Progenitor cell of endocrine pancreas (in vitro differentiated cells): ENCODE measurements at regions not wholly inside any gene's neighbourhood (a gene's known extent, or its start where the extent isn't known, plus 50 kb on each side); places are given as distances from the start of the nearest gene placed in this dataset.

Experiments used
- DNase-seq: peaks from one replicate; pipeline ENCODE4 v3.0.0; 2021; ENCODE audit warnings: low spot score; ENCODE audit not compliant: unreplicated experiment
- H3K27ac Mint-ChIP-seq: 2 replicates; pipeline ENCODE4 v1.8.0; 2021; ENCODE audit warnings: mild to moderate bottlenecking, moderate library complexity, mixed read lengths
- H3K27me3 Mint-ChIP-seq: 2 replicates; pipeline ENCODE4 v1.8.0; 2021; ENCODE audit warnings: mixed read lengths
- H3K36me3 Mint-ChIP-seq: 2 replicates; pipeline ENCODE4 v1.8.0; 2022; ENCODE audit warnings: mixed read lengths; ENCODE audit not compliant: insufficient read depth
- H3K4me1 Mint-ChIP-seq: 2 replicates; pipeline ENCODE4 v1.8.0; 2021; ENCODE audit warnings: low read depth, mixed read lengths
- H3K4me3 Mint-ChIP-seq: 2 replicates; pipeline ENCODE4 v1.8.0; 2021; ENCODE audit warnings: low read depth, mild to moderate bottlenecking, moderate library complexity, mixed read lengths
- H3K9me3 Mint-ChIP-seq: 2 replicates; pipeline ENCODE4 v1.8.0; 2021; ENCODE audit warnings: low read depth, mixed read lengths
- TF ChIP-seq, protein P1 (sequence below): fragments of 200-600 bp; sonication (generic); IDR thresholded peaks from one replicate; pipeline ENCODE4 v1.5.0; 2021; ENCODE audit warnings: antibody characterized with exemption, mild to moderate bottlenecking; ENCODE audit not compliant: unreplicated experiment

- H3K4me3 Mint-ChIP-seq = no peak overlapping the region
- H3K27ac Mint-ChIP-seq = no peak overlapping the region
- no peaks in the 10 kb centered on the region for H3K9me3 Mint-ChIP-seq
- H3K27me3 Mint-ChIP-seq = peaks cover 9% of the 10 kb centered on the region
- DNase-seq = no peak
- no peaks in the 10 kb centered on the region for H3K36me3 Mint-ChIP-seq
- TF ChIP-seq, protein P1, sequence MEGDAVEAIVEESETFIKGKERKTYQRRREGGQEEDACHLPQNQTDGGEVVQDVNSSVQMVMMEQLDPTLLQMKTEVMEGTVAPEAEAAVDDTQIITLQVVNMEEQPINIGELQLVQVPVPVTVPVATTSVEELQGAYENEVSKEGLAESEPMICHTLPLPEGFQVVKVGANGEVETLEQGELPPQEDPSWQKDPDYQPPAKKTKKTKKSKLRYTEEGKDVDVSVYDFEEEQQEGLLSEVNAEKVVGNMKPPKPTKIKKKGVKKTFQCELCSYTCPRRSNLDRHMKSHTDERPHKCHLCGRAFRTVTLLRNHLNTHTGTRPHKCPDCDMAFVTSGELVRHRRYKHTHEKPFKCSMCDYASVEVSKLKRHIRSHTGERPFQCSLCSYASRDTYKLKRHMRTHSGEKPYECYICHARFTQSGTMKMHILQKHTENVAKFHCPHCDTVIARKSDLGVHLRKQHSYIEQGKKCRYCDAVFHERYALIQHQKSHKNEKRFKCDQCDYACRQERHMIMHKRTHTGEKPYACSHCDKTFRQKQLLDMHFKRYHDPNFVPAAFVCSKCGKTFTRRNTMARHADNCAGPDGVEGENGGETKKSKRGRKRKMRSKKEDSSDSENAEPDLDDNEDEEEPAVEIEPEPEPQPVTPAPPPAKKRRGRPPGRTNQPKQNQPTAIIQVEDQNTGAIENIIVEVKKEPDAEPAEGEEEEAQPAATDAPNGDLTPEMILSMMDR = no peak
- peaks cover 14% of the 10 kb centered on the region for H3K4me1 Mint-ChIP-seq
Measured at GRCh38 chr9:126061575-126061974, 265.1 kb upstream of the MVB12B start.

GRCh38 chr9:126062158-126062886, 264.3 kb upstream of the MVB12B start:
- peaks cover 11% of the 10 kb centered on the region for H3K4me1 Mint-ChIP-seq
- peaks cover 10% of the 10 kb centered on the region for H3K27me3 Mint-ChIP-seq

DNA sequence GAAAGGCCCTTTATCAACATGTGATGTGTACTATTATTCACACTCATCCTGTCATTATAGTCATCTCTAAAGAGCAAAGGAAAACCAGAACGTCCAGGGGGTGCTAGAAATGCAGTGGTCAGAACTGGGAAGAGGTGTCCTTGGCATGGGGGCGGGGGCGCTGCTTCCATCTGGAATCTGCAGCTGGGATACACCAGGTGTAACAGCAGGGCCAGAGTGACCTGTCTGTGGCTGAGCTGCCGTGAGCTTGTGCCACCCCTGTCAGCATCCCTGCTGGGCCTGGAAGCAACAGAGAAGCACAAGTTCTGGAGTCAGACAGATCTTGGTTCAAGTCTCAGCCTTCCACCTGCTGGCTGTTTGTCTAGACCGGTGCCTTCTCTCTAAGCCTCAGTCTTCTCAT, 263.3 kb upstream of the MVB12B start:
- Mint-ChIP-seq H3K9me3 (no peaks in the 10 kb centered on the region), H3K4me1 (peaks cover 6% of the 10 kb centered on the region), H3K27me3 (peaks cover 14% of the 10 kb centered on the region), H3K4me3 (no peak overlapping the region), H3K36me3 (no peaks in the 10 kb centered on the region), H3K27ac (no peak overlapping the region)
- no peak for DNase-seq
- TF ChIP-seq, protein P1 = no peak

More at GRCh38 chr9:126062158-126062886, 264.3 kb upstream of the MVB12B start:
- H3K9me3 Mint-ChIP-seq = no peaks in the 10 kb centered on the region
- no peaks in the 10 kb centered on the region for H3K36me3 Mint-ChIP-seq
- H3K4me3 Mint-ChIP-seq = no peak overlapping the region
- no peak overlapping the region for H3K27ac Mint-ChIP-seq
- no peak for DNase-seq
- TF ChIP-seq, protein P1 = no peak

DNA sequence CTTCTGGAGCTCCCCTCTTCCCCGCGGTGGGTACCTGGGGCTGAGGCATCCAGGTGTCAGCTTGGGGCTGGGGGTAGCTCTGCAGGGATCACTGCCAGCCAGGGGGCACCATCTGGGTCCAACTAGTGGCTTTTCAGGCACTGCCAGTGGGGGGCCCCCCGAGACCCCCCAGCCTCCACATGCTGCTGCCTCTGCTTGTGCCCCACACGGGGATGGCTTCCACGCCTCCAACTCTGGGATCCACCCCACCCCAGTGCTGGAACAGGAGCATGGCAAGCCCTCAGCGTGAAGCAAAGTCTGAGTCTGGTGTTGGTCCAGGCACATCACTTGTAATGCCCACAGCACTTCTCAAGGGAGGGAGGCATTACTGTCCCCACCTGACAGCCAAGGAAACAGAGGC, 260.5 kb upstream of the MVB12B start:
- H3K36me3 Mint-ChIP-seq = no peaks in the 10 kb centered on the region
- H3K27ac Mint-ChIP-seq = no peak overlapping the region
- no peak overlapping the region for H3K4me3 Mint-ChIP-seq
- no peaks in the 10 kb centered on the region for H3K9me3 Mint-ChIP-seq
- TF ChIP-seq, protein P1 = no peak
- peaks cover 3% of the 10 kb centered on the region for H3K4me1 Mint-ChIP-seq
- peaks cover 17% of the 10 kb centered on the region for H3K27me3 Mint-ChIP-seq
- DNase-seq = no peak

GRCh38 chr9:126067031-126067734, 259.4 kb upstream of the MVB12B start:
- peaks cover 3% of the 10 kb centered on the region for H3K4me1 Mint-ChIP-seq
- H3K27me3 Mint-ChIP-seq = peaks cover 13% of the 10 kb centered on the region

More at GRCh38 chr9:126067031-126067734, 259.4 kb upstream of the MVB12B start:
- no peak for DNase-seq
- no peaks in the 10 kb centered on the region for H3K36me3 Mint-ChIP-seq
- H3K9me3 Mint-ChIP-seq = no peaks in the 10 kb centered on the region
- no peak overlapping the region for H3K27ac Mint-ChIP-seq
- TF ChIP-seq, protein P1 = no peak
- no peak overlapping the region for H3K4me3 Mint-ChIP-seq
